M059J (cell line): ENCODE measurements at regions not wholly inside any gene's neighbourhood (a gene's known extent, or its start where the extent isn't known, plus 50 kb on each side); places are given as distances from the start of the nearest gene placed in this dataset.
"Not testable (repeated sequence)": the region's sequence is repeated elsewhere in the genome, so short reads cannot be mapped to it uniquely, and the experiment has no call there.

Source experiments
- DNase-seq: peaks from one replicate; pipeline ENCODE4 v3.0.0-alpha.2; 2012; ENCODE audit warnings: low read depth

GRCh38 chr15:24835301-24835700 lies 119.5 kb upstream of the SNRPN start:
- no peak for DNase-seq

GRCh38 chr15:24848050-24848449 lies 106.7 kb upstream of the SNRPN start:
- no peak for DNase-seq

DNA sequence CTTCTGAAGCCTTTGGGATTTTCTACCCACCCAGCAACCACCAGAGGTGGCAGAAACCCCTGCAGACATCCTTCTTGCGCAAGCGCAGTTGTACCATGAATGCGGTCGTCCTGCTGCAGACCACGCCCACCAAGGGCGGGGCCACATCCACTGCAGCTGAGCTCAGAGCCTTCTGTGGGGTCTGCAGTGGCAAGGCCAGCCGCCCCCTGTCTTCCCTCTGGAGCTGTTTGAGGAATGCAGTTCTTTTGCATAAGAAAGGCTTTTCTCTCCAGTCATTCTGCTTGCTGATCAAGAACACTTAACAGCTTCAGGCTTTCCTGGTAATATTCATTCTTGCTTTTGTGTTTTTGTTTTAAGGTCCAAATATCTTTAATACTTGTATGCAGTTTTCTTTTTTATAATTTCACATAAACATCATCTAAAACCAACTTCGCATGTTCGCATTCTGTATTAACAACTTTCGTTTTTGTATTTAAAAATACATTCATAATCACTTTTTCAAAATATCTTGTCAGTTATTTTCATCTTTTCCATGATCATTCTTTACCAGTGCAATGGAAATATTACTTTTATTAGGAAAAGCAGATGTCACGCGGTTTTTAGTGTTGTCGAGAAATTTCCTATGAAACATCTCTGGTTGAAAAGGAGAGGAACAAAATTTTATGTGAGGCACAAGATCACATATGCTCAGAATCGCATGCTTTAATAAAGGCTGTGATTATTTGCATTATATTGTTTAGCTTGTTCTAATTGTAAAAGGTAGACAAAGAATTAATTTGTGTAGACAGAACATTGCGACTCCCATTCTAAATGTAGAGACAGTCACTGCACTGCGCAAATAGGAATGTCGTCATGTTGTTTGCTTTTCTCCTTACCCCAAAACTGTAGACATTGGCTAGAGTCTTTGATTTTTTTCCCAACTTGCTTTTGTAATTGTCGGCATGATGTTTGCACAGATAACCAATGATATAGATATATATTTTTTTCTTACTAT lies 98.1 kb upstream of the SNRPN start:
- DNase-seq: no peak

GRCh38 chr15:24857763-24858162 lies 97.0 kb upstream of the SNRPN start:
- DNase-seq: no peak

DNA sequence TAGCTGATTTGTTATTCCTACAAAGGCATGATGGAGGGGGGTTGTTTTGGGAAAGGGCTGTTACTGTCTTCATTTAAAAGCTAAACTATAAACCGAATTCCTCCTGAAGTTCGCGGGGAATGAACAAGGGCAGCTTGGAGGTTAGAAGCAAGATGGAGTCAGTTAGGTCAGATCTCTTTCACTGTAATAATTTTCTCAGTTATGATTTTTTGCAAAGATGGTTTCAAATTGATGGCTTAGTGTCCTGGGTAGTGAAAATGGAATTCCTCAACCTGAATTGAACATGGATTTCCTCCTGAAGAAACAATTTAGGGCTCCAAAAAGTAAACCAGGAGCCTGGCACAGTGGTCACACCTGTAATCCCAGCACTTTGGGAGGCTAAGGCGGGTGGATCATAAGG lies 96.6 kb upstream of the SNRPN start:
- DNase-seq: not testable (repeated sequence)

- DNase-seq: no peak
Measured at GRCh38 chr15:24858737-24859601, 95.8 kb upstream of the SNRPN start.

GRCh38 chr15:24861014-24861690 lies 93.6 kb upstream of the SNRPN start:
- DNase-seq: no peak

DNA sequence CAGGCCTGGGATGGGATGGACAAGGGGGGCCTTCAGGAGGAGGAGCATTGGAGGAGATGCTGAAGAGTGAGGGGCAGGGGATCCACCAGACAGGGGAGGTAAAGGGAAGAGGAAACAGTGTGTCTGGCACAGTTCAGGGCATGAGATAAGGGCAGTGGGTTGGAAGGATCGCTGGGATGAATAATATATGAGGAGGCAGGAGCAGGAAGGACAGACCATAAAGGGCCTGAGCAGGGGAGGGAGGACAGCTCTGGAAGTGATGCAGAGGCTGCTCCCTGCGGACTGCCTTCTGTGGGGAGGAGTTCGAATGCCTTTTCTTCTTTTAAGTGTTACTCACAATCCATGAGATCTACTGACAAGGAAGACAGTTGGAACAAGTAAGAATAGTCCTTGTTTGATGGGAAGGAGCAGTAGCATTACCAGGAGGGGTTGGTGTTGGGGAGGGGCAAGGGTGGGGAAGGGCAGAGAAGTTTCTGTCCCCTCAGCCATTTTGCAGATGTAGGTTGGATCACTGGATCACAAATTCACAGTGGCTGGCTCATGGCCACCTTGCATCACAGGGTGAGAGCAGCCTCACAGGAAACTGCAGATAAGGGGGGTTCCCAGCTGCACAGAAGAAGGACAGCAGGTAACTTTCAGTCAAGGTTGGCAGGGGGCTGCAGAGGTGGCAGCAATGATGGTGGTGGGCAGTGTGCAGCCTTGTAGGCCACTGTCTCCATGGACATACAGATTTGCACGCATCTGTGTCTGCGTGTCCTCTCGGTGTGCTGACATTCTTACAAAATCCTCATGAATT lies 91.9 kb upstream of the SNRPN start:
- no peak for DNase-seq

- DNase-seq: no peak
Measured at GRCh38 chr15:24865303-24865702, 89.5 kb upstream of the SNRPN start.

GRCh38 chr15:24877174-24877573 lies 77.6 kb upstream of the SNRPN start:
- DNase-seq: no peak

DNA sequence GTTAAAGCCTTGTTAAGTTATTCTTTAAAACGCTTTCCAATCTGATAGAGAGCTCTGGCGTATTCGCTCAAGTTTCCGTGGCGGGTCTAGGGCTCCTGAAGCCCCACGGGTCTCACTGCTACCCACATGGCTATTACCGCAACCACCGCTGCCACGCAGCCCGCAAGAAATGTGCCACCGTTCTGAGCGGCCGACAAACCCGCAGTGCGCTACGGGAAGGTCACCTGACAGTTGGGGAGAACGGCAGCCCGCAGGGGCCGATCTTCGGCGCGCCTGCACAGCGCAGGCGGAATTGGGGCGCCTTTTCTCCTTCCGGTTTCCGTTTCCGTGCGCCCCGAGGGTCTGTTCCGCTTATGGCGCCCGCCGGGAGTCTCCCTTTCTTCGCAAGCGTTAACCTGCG lies 76.6 kb upstream of the SNRPN start:
- DNase-seq: no peak

GRCh38 chr15:24879492-24879891 lies 75.3 kb upstream of the SNRPN start:
- no peak for DNase-seq

DNA sequence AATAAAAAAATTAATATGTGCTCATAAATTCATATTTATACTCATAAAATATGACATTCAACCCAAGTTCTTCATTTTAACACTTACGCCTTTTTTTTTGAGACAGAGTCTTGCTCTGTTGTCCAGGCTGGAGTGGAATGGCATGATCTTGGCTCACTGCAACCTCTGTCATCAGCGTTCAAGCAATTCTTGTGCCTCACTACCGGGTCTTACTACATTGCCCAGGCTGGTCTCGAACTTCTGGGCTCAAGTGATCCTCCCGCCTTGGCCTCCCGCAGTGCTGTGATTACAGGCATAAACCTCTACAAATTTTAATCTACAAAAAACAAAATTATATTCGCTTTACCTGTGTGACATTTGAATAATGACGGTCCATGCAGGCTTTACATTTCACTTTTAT lies 74.1 kb upstream of the SNRPN start:
- DNase-seq: no peak

DNA sequence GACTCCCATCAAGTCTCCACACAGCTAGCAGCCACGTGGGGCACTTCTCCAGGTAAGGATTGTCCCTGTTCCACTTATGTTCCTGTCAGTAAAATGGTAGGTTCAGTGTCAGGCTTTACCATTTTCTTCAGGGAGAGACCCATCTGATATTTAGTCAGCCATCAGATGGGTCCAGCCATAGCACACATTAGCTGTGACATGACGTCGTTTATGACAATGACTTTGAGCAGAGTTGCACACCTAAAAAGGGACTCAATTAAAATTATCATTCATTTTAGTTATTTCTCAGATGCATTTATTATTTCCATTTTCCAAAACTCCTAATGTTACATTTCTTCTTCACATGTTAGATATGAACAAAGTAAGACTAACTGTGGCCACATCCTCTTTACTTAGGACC lies 68.2 kb upstream of the SNRPN start:
- no peak for DNase-seq

DNA sequence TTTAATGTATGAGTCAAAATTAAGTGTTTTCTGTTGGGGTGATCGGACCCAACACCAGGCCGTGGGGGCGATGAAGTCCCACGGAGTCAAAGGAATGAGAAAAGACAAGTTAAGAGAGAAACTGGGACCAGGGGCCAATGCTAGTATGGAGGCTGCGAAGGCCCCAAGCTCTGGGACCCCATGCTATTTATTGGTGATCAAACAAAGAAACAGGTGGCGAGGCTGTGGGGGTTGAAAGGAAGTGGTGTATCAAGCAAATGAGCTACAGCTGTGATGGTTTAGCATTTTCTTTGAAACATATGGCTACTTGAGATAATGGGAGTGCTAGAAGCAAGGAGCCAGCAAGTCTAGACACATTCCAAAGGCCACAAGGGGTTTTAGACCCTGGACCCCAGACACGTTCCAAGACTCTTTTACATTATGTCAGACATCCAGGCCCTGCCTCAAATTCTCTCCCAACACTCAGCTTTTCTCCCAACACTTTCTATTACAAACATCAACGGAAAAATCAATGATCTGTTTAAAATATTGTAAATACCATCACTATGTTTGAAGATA lies 56.0 kb upstream of the SNRPN start:
- no peak for DNase-seq

DNA sequence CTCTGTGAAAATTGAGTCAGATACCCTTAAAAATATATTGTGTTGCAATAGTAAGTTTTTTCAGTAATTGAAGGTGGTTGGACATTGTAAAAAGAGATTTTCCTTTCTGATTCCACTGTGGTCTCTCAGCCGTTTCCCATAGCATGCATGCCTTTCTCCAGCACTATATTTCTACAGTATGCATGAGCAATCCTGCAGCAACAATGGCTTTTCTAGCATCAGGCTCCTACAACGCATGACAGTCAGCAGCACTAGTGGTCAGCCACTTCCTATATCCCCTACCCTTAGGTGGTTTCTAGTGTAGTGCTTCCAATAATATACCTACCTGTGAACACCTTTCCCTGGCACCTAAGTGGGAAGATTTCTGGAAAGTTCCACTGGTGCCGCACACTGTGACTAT lies 55.4 kb upstream of the SNRPN start:
- no peak for DNase-seq

- DNase-seq: no peak
Measured at GRCh38 chr15:24899795-24900194, 55.0 kb upstream of the SNRPN start.

- no peak for DNase-seq
Measured at GRCh38 chr15:24901409-24901808, 53.4 kb upstream of the SNRPN start.
